PC-9 (cell line): ENCODE measurements at regions not wholly inside any gene's neighbourhood (a gene's known extent, or its start where the extent isn't known, plus 50 kb on each side); places are given as distances from the start of the nearest gene placed in this dataset.

Experiments used
- BruUV-seq: library from RNA; stranded (reverse); fragments of 400-500 nt; replicated peaks from 2 replicates; lab custom pipeline; 2021; lab: Mats Ljungman, UMichigan
- CTCF ChIA-PET: fragments of 300-600 bp; sonication (Branson Sonifier 250); formaldehyde crosslinking; loops from one replicate; lab custom pipeline; 2022; ENCODE audit warnings: antibody characterized with exemption; lab: Charles Lee
- POLR2A ChIA-PET: fragments of 300-600 bp; sonication (Branson Sonifier 250); formaldehyde crosslinking; loops from one replicate; lab custom pipeline; 2022; ENCODE audit warnings: antibody characterized with exemption; ENCODE audit not compliant: unreplicated experiment; lab: Charles Lee
- DNase-seq, 2 experiments: peaks; one replicate each; pipeline versions ENCODE4 v3.0.0 to v3.0.0-alpha.2; 2015 to 2022; ENCODE audit warnings: mixed read lengths in 1 of 2
- H2AFZ ChIP-seq: fragments of 200-600 bp; sonication (generic); 2 replicates; pipeline ENCODE4 v1.8.1; 2017; ENCODE audit warnings: antibody characterized with exemption
- H3F3A ChIP-seq: fragments of 200-600 bp; sonication (generic); 2 replicates; pipeline ENCODE4 v1.8.1; 2017; ENCODE audit warnings: antibody characterized with exemption, mild to moderate bottlenecking, low read depth; ENCODE audit not compliant: insufficient read depth
- H3K27ac ChIP-seq: fragments of 200-600 bp; sonication (generic); 2 replicates; pipeline ENCODE4 v1.6.1; 2016; ENCODE audit warnings: mixed run types
- H3K27me3 ChIP-seq: fragments of 200-600 bp; sonication (generic); 2 replicates; pipeline ENCODE4 v1.6.1; 2016; ENCODE audit warnings: low read depth, mixed run types; ENCODE audit not compliant: insufficient read depth
- H3K36me3 ChIP-seq: fragments of 200-600 bp; sonication (generic); 2 replicates; pipeline ENCODE4 v1.6.1; 2016; ENCODE audit warnings: low read depth, mixed run types
- H3K4me1 ChIP-seq: fragments of 200-600 bp; sonication (generic); replicated peaks from 2 replicates; pipeline ENCODE4 v1.6.1; 2016; ENCODE audit warnings: mixed run types; ENCODE audit not compliant: insufficient read depth
- H3K4me2 ChIP-seq: fragments of 200-600 bp; sonication (generic); 2 replicates; pipeline ENCODE4 v1.6.1; 2017; ENCODE audit warnings: mixed run types
- H3K4me3 ChIP-seq: fragments of 200-600 bp; sonication (generic); 2 replicates; pipeline ENCODE4 v1.6.1; 2016; ENCODE audit warnings: mixed run types
- H3K79me2 ChIP-seq: fragments of 200-600 bp; sonication (generic); 2 replicates; pipeline ENCODE4 v1.6.1; 2017; ENCODE audit warnings: low read depth, mixed run types
- H3K9me2 ChIP-seq: fragments of 200-600 bp; sonication (generic); 2 replicates; pipeline ENCODE4 v1.8.1; 2017; ENCODE audit warnings: mild to moderate bottlenecking; ENCODE audit not compliant: insufficient read depth
- H3K9me3 ChIP-seq: fragments of 200-600 bp; sonication (generic); 2 replicates; pipeline ENCODE4 v1.8.1; 2016; ENCODE audit warnings: low read depth; ENCODE audit not compliant: insufficient read depth
- H4K20me1 ChIP-seq: fragments of 200-600 bp; sonication (generic); 2 replicates; pipeline ENCODE4 v1.8.1; 2017; ENCODE audit not compliant: insufficient read depth
- EZH2 ChIP-seq: fragments of 200-600 bp; sonication (generic); IDR thresholded peaks from 2 replicates; pipeline ENCODE4 v1.8.0; 2017; ENCODE audit warnings: antibody characterized with exemption, low read depth
- intact Hi-C: fragments of 100-400 bp; cut with micrococcal nuclease; formaldehyde crosslinking; loops from one replicate; pipeline ENCODE4 v1.10.0; 2022; ENCODE audit not compliant: unreplicated experiment
- TF ChIP-seq, protein P1 (sequence below): fragments of 200-600 bp; sonication (generic); conservative IDR thresholded peaks from 2 replicates; pipeline ENCODE4 v1.6.1; 2017; ENCODE audit warnings: mixed run types, antibody characterized with exemption, mild to moderate bottlenecking, moderate library complexity

DNA sequence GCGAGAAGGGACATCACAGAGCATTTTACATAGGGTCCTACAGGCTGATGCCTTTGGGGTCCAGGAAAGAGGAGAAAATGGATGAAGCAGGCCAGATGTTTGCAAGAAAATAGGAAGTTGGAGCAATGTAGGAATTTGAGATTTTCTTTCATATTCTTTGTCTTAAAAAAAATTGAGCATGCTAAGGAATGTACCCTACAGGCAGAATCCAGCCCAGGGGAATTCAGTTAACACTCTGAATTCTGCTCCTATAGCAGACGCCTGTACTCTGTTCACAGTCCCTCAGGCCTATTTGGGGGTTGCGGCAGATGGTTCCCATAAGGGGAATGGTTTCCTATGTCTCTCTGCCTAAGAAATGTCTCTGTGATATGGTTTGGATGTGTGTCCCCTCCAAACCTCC is 393.7 kb upstream of the C16orf82 start:
- BruUV-seq: no TSS peak
- H3K4me3 ChIP-seq: no peak overlapping the region
- H3K27me3 ChIP-seq: peaks cover 28% of the 10 kb centered on the region
- intact Hi-C loops: no loop called here
- TF ChIP-seq, protein P1, sequence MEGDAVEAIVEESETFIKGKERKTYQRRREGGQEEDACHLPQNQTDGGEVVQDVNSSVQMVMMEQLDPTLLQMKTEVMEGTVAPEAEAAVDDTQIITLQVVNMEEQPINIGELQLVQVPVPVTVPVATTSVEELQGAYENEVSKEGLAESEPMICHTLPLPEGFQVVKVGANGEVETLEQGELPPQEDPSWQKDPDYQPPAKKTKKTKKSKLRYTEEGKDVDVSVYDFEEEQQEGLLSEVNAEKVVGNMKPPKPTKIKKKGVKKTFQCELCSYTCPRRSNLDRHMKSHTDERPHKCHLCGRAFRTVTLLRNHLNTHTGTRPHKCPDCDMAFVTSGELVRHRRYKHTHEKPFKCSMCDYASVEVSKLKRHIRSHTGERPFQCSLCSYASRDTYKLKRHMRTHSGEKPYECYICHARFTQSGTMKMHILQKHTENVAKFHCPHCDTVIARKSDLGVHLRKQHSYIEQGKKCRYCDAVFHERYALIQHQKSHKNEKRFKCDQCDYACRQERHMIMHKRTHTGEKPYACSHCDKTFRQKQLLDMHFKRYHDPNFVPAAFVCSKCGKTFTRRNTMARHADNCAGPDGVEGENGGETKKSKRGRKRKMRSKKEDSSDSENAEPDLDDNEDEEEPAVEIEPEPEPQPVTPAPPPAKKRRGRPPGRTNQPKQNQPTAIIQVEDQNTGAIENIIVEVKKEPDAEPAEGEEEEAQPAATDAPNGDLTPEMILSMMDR: no peak
- TF ChIP-seq EZH2: no peak
- H2AFZ ChIP-seq: no peak overlapping the region
- no peaks in the 10 kb centered on the region for H3K4me1 ChIP-seq
- H3K36me3 ChIP-seq: no peaks in the 10 kb centered on the region
- H3F3A ChIP-seq: no peaks in the 10 kb centered on the region
- ChIA-PET CTCF (no interaction called here), POLR2A (no interaction called here)
- no peak overlapping the region for H3K4me2 ChIP-seq
- H4K20me1 ChIP-seq: no peaks in the 10 kb centered on the region
- H3K27ac ChIP-seq: no peak overlapping the region
- H3K79me2 ChIP-seq: no peaks in the 10 kb centered on the region
- H3K9me2 ChIP-seq: no peaks in the 10 kb centered on the region
- no peak for DNase-seq
- H3K9me3 ChIP-seq: no peaks in the 10 kb centered on the region

DNA sequence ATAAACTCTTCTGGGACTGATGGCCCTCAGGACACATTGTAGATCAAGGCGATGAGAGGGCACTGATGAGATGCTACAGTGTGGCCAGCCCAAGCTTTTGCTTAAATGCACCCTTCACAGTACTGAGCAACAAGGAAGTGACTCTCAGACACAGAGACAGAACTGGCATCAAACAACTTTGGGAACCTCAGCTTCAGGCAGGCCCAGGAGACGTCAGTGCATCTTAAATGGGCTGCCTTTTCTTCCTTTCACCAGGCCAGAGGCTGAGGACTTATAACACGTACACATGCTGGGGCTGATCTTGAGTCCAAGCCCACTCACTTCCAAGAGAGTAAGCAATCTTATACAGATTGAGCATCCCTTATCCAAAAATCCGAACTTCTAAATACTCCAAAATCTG is 386.1 kb upstream of the C16orf82 start:
- Histone ChIP-seq H3K9me2 (no peaks in the 10 kb centered on the region), H3K36me3 (no peaks in the 10 kb centered on the region), H3F3A (no peaks in the 10 kb centered on the region), H3K27ac (no peak overlapping the region), H3K4me3 (no peak overlapping the region), H4K20me1 (no peaks in the 10 kb centered on the region), H3K4me1 (no peaks in the 10 kb centered on the region), H3K79me2 (no peaks in the 10 kb centered on the region), H3K9me3 (no peaks in the 10 kb centered on the region), H2AFZ (no peak overlapping the region), H3K4me2 (no peak overlapping the region), H3K27me3 (peaks cover 11% of the 10 kb centered on the region; the same call in 1 of the 2 replicates)
- TF ChIP-seq, protein P1: no peak
- no peak for TF ChIP-seq EZH2
- ChIA-PET CTCF (no interaction called here), POLR2A (no interaction called here)
- intact Hi-C loops: no loop called here
- DNase-seq: no peak
- no TSS peak for BruUV-seq

DNA sequence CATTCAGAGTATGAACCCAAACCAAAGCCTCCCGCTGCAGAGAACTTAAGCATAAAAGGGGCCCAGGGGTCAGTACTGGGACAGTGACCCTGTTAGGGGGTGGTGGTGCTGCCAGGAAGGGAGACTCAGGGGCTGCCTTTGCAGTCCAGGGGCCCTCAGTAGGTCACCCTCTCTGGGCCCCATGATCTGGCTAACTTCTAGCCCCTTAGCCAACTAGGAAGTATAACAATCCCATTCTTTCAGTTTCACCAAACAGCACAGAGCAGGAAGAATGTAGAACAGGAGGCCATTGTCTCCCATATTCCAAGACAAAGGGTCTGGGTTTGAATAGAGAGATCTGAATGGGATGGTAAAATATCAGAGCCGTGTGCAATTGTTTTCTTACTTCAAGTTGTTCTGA is 378.6 kb upstream of the C16orf82 start:
- Histone ChIP-seq H3K27ac (no peak overlapping the region), H3K79me2 (no peaks in the 10 kb centered on the region), H4K20me1 (no peaks in the 10 kb centered on the region), H3K9me2 (no peaks in the 10 kb centered on the region), H2AFZ (no peak overlapping the region), H3F3A (no peaks in the 10 kb centered on the region), H3K4me3 (no peak overlapping the region), H3K4me1 (no peaks in the 10 kb centered on the region), H3K9me3 (no peaks in the 10 kb centered on the region), H3K36me3 (no peaks in the 10 kb centered on the region), H3K4me2 (no peak overlapping the region), H3K27me3 (peaks cover 29% of the 10 kb centered on the region)
- BruUV-seq: no TSS peak
- TF ChIP-seq, protein P1: no peak
- TF ChIP-seq EZH2: no peak
- intact Hi-C loops: no loop called here
- ChIA-PET CTCF (interaction anchor here (0.5 kb wide), 1 partner anchor 126 kb away, joined by 3 read pairs; no protein-coding TSS in a partner anchor), POLR2A (no interaction called here)
- DNase-seq: no peak
